ENCODE measurements at regions not wholly inside any gene's neighbourhood (a gene's known extent, or its start where the extent isn't known, plus 50 kb on each side); places are given as distances from the start of the nearest gene placed in this dataset.

GRCh38 chr9:2414465-2414864 is 207.1 kb upstream of the VLDLR start:
- no peaks in the 10 kb centered on the region for H3K9me3 ChIP-seq
- 94 to 97% methylated on average over 2 of the region's 2 CpGs for WGBS, 2 donors
- no peak overlapping the region for H3K4me3 ChIP-seq (replicated peaks in 1 of 3)
- no peaks in the 10 kb centered on the region for H3K27me3 ChIP-seq
- H3K27ac ChIP-seq: no peak overlapping the region
- intact Hi-C loops (cut with DNase I): no loop called here
- H3K4me1 ChIP-seq: peaks cover 0 to 7% of the 10 kb centered on the region in 2 donors
- DNase-seq: no peak
- H3K36me3 ChIP-seq: no peaks in the 10 kb centered on the region
- TF ChIP-seq, protein P1, sequence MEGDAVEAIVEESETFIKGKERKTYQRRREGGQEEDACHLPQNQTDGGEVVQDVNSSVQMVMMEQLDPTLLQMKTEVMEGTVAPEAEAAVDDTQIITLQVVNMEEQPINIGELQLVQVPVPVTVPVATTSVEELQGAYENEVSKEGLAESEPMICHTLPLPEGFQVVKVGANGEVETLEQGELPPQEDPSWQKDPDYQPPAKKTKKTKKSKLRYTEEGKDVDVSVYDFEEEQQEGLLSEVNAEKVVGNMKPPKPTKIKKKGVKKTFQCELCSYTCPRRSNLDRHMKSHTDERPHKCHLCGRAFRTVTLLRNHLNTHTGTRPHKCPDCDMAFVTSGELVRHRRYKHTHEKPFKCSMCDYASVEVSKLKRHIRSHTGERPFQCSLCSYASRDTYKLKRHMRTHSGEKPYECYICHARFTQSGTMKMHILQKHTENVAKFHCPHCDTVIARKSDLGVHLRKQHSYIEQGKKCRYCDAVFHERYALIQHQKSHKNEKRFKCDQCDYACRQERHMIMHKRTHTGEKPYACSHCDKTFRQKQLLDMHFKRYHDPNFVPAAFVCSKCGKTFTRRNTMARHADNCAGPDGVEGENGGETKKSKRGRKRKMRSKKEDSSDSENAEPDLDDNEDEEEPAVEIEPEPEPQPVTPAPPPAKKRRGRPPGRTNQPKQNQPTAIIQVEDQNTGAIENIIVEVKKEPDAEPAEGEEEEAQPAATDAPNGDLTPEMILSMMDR (IDR thresholded peaks at IDR 0.05): no peak
- TF ChIP-seq POLR2A (IDR thresholded peaks at IDR 0.05): no peak

- Histone ChIP-seq H3K36me3 (no peaks in the 10 kb centered on the region), H3K4me3 (replicated peaks in 1 of 3) (no peak overlapping the region), H3K27me3 (no peaks in the 10 kb centered on the region), H3K4me1 (peaks cover 0 to 7% of the 10 kb centered on the region in 2 donors), H3K9me3 (no peaks in the 10 kb centered on the region), H3K27ac (no peak overlapping the region)
- intact Hi-C loops (cut with DNase I): no loop called here
- WGBS, 2 donors: 93 to 95% methylated on average over 6 of the region's 6 CpGs
- no peak for DNase-seq
- no peak for TF ChIP-seq POLR2A (IDR thresholded peaks at IDR 0.05)
- TF ChIP-seq, protein P1 (IDR thresholded peaks at IDR 0.05): no peak
Measured at GRCh38 chr9:2415326-2415725, 206.3 kb upstream of the VLDLR start.

DNA sequence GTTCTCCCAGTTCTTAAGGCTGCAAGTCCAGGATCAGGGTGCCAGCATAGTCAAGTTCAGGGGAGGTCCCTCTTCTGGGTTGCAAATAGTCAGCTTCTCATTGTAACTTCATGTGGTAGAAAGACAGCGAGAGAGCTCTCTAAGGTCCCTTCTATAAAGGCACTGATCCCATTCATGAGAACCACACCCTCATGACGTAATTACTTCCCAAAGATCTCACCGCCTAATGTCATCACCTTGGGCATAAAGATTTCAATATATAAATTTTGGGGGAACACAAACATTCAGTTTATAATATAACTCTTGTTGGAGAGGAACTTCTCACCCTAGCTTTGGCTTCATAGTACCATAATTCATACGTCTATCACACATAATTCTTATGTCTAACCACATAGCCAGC is 203.9 kb upstream of the VLDLR start:
- no peak for DNase-seq
- Histone ChIP-seq H3K27me3 (no peaks in the 10 kb centered on the region), H3K27ac (no peak overlapping the region), H3K36me3 (no peaks in the 10 kb centered on the region), H3K4me3 (replicated peaks in 1 of 3) (no peak overlapping the region), H3K9me3 (no peaks in the 10 kb centered on the region), H3K4me1 (no peaks in the 10 kb centered on the region)
- intact Hi-C loops (cut with DNase I): no loop called here
- TF ChIP-seq POLR2A (IDR thresholded peaks at IDR 0.05): no peak
- TF ChIP-seq, protein P1 (IDR thresholded peaks at IDR 0.05): no peak
- WGBS, 2 donors: 97 to 98% methylated on average over 4 of the region's 4 CpGs

- DNase-seq: no peak
Measured at GRCh38 chr9:2418619-2419018, 203.0 kb upstream of the VLDLR start.

GRCh38 chr9:2419347-2419746 is 202.2 kb upstream of the VLDLR start:
- Histone ChIP-seq H3K9me3 (no peaks in the 10 kb centered on the region), H3K36me3 (no peaks in the 10 kb centered on the region), H3K4me3 (replicated peaks in 1 of 3) (no peak overlapping the region), H3K27me3 (no peaks in the 10 kb centered on the region), H3K27ac (no peak overlapping the region), H3K4me1 (peaks cover 4 to 11% of the 10 kb centered on the region in 2 donors)
- DNase-seq: no peak
- TF ChIP-seq, protein P1 (IDR thresholded peaks at IDR 0.05): no peak
- TF ChIP-seq POLR2A (IDR thresholded peaks at IDR 0.05): no peak
- 35 to 55% methylated on average over 2 of the region's 2 CpGs for WGBS, 2 donors
- intact Hi-C loops (cut with DNase I): no loop called here

More at GRCh38 chr9:2418619-2419018, 203.0 kb upstream of the VLDLR start:
- H3K4me1 ChIP-seq: peaks cover 0 to 4% of the 10 kb centered on the region in 2 donors
- TF ChIP-seq, protein P1 (IDR thresholded peaks at IDR 0.05): no peak
- TF ChIP-seq POLR2A (IDR thresholded peaks at IDR 0.05): no peak
- no peak overlapping the region for H3K27ac ChIP-seq
- intact Hi-C loops (cut with DNase I): no loop called here
- no peaks in the 10 kb centered on the region for H3K27me3 ChIP-seq
- H3K36me3 ChIP-seq: no peaks in the 10 kb centered on the region
- H3K4me3 ChIP-seq (replicated peaks in 1 of 3): no peak overlapping the region
- H3K9me3 ChIP-seq: no peaks in the 10 kb centered on the region
- 71 to 73% methylated on average over 2 of the region's 2 CpGs for WGBS, 2 donors
